ENCODE measurements at regions not wholly inside any gene's neighbourhood (a gene's known extent, or its start where the extent isn't known, plus 50 kb on each side); places are given as distances from the start of the nearest gene placed in this dataset.

DNA sequence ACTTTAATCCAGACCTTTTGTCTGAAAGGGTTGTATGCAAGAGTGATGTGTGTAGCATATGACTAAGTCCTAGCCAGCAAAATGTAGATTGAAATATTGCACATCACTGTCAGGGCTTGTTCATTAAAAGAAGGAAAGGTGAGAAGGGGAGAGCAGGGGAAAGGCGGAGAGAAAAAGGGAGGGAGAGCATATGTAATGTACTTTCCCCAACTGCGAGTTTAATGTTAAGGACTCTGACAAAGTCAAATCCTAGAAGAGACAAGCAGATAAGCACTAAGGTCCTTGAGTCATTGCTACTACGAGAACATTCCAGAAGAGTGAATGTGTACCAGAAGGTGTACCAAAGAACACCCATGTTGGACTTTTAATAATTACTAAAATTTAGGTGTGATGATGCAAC lies 1336.7 kb downstream of the NSUN3 start:
- no peaks in the 10 kb centered on the region for H3K4me1 ChIP-seq
- H3K27me3 ChIP-seq, result no peaks in the 10 kb centered on the region
- no peak for DNase-seq
- no peaks in the 10 kb centered on the region for H3K9me3 ChIP-seq
- WGBS, 5 donors, result 56 to 66% (median 64%) methylated on average over 3 of the region's 3 CpGs
- no peak overlapping the region for H3K4me3 ChIP-seq
- intact Hi-C loops (cut with DNase I; ENCODE audit: low total_unique reads), result no loop called here
- TF ChIP-seq POLR2A (IDR thresholded peaks at IDR 0.05), result no peak
- TF ChIP-seq, protein P1, sequence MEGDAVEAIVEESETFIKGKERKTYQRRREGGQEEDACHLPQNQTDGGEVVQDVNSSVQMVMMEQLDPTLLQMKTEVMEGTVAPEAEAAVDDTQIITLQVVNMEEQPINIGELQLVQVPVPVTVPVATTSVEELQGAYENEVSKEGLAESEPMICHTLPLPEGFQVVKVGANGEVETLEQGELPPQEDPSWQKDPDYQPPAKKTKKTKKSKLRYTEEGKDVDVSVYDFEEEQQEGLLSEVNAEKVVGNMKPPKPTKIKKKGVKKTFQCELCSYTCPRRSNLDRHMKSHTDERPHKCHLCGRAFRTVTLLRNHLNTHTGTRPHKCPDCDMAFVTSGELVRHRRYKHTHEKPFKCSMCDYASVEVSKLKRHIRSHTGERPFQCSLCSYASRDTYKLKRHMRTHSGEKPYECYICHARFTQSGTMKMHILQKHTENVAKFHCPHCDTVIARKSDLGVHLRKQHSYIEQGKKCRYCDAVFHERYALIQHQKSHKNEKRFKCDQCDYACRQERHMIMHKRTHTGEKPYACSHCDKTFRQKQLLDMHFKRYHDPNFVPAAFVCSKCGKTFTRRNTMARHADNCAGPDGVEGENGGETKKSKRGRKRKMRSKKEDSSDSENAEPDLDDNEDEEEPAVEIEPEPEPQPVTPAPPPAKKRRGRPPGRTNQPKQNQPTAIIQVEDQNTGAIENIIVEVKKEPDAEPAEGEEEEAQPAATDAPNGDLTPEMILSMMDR (IDR thresholded peaks at IDR 0.05), result no peak
- no peak for TF ChIP-seq POLR2AphosphoS5 (IDR thresholded peaks at IDR 0.05)
- TF ChIP-seq EP300 (IDR thresholded peaks at IDR 0.05), result no peak
- no peaks in the 10 kb centered on the region for H3K36me3 ChIP-seq
- no peak overlapping the region for H3K27ac ChIP-seq

DNA sequence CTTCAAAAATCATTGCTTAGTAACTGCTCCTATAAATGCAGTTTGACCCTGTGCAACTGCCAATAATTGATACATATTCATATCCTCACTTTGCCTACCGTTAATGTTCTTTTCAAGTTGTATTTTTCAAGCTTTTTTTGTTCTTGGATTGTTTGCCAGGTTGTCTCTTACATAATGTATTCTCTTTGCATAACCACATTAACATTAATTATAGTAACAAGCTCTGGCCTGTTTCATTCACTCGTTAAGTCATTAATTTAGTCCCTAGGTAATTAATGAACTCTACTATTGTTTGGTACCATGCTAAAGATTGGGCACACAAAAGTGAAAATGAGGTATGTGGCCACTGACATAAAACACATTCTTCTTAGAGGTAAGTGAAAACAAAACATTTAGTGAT lies 1338.8 kb downstream of the NSUN3 start:
- no peak for DNase-seq
- Histone ChIP-seq H3K27ac (no peak overlapping the region), H3K9me3 (no peaks in the 10 kb centered on the region), H3K4me3 (no peak overlapping the region), H3K4me1 (no peaks in the 10 kb centered on the region), H3K27me3 (no peaks in the 10 kb centered on the region), H3K36me3 (no peaks in the 10 kb centered on the region)
- 72 to 86% (median 85%) methylated on average over 2 of the region's 2 CpGs for WGBS, 5 donors
- TF ChIP-seq POLR2AphosphoS5 (IDR thresholded peaks at IDR 0.05) (no peak), POLR2A (IDR thresholded peaks at IDR 0.05) (no peak), EP300 (IDR thresholded peaks at IDR 0.05) (no peak)
- TF ChIP-seq, protein P1 (IDR thresholded peaks at IDR 0.05), result no peak
- intact Hi-C loops (cut with DNase I; ENCODE audit: low total_unique reads), result no loop called here

- Histone ChIP-seq H3K4me3 (no peak overlapping the region), H3K9me3 (peaks cover 0 to 15% (median 3%) of the 10 kb centered on the region in 4 donors), H3K4me1 (no peaks in the 10 kb centered on the region), H3K36me3 (no peaks in the 10 kb centered on the region), H3K27me3 (no peaks in the 10 kb centered on the region), H3K27ac (peak overlapping the region in 1 of 5 donors; percentile 38)
- 60 to 82% (median 65%) methylated on average over 4 of the region's 4 CpGs for WGBS, 5 donors
- TF ChIP-seq, protein P1 (IDR thresholded peaks at IDR 0.05), result no peak
- TF ChIP-seq POLR2A (IDR thresholded peaks at IDR 0.05) (no peak), EP300 (IDR thresholded peaks at IDR 0.05) (no peak), POLR2AphosphoS5 (IDR thresholded peaks at IDR 0.05) (no peak)
- intact Hi-C loops (cut with DNase I; ENCODE audit: low total_unique reads), result no loop called here
- no peak for DNase-seq
Observed at GRCh38 chr3:95407709-95408463, 1345.0 kb downstream of the NSUN3 start.

DNA sequence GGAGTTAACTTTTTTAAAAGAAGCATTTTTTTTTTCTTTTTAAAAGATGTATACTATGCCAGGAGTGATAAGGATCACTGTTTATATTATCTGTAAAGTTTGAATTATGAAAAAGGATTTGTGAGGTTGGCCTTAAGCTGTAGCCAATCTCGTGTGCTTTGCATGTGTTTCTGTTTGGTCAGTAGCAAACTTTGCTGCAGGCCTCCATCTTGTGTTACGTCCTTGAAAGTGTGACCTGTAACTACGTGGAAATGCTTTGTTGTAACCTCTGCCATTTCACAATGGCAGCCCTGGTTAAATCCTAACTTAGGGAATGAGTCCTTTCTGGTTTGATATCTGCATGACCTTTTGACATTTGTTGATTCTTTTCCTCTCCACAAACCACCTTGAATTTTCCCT lies 1345.6 kb downstream of the NSUN3 start:
- H3K4me3 ChIP-seq, result no peak overlapping the region
- no peak overlapping the region for H3K27ac ChIP-seq
- peak in 1 of 2 donors; percentile 36 for DNase-seq
- no peaks in the 10 kb centered on the region for H3K36me3 ChIP-seq
- H3K27me3 ChIP-seq, result no peaks in the 10 kb centered on the region
- no peaks in the 10 kb centered on the region for H3K4me1 ChIP-seq
- intact Hi-C loops (cut with DNase I; ENCODE audit: low total_unique reads), result no loop called here
- 26 to 53% (median 46%) methylated on average over 3 of the region's 3 CpGs for WGBS, 5 donors
- TF ChIP-seq POLR2A (IDR thresholded peaks at IDR 0.05), result no peak
- TF ChIP-seq, protein P1 (IDR thresholded peaks at IDR 0.05), result no peak
- no peak for TF ChIP-seq POLR2AphosphoS5 (IDR thresholded peaks at IDR 0.05)
- no peak for TF ChIP-seq EP300 (IDR thresholded peaks at IDR 0.05)
- H3K9me3 ChIP-seq, result peaks cover 0 to 19% (median 3%) of the 10 kb centered on the region in 4 donors

Measured in stomach (tissue), 8 donors.